ENCODE measurements at regions not wholly inside any gene's neighbourhood (a gene's known extent, or its start where the extent isn't known, plus 50 kb on each side); places are given as distances from the start of the nearest gene placed in this dataset.

GRCh38 chr7:152905949-152906348, 146.4 kb downstream of the ACTR3B start:
- TF ChIP-seq MXI1 (conservative IDR thresholded peaks at IDR 0.05; ENCODE audit: poor library complexity, severe bottlenecking) (no peak), CTCF (IDR thresholded peaks at IDR 0.05; ENCODE audit: poor library complexity, severe bottlenecking) (no peak), EP300 (conservative IDR thresholded peaks at IDR 0.05; ENCODE audit: poor library complexity, severe bottlenecking) (no peak), POLR2AphosphoS5 (IDR thresholded peaks at IDR 0.05) (no peak), EZH2 (IDR thresholded peaks at IDR 0.05; ENCODE audit: borderline replicate concordance, insufficient read depth, low read length, poor library complexity, severe bottlenecking) (no peak), SMC3 (conservative IDR thresholded peaks at IDR 0.05; ENCODE audit: poor library complexity) (no peak), REST (IDR thresholded peaks at IDR 0.05; ENCODE audit: borderline replicate concordance) (no peak), TAF1 (IDR thresholded peaks at IDR 0.05; ENCODE audit: low read depth) (no peak), RAD21 (conservative IDR thresholded peaks at IDR 0.05) (no peak)
- H2AFZ ChIP-seq (ENCODE audit: low read depth, low read length): no peak overlapping the region

GRCh38 chr7:152907042-152907761, 147.7 kb downstream of the ACTR3B start:
- Histone ChIP-seq H3F3A (ENCODE audit: insufficient read depth, low read length, poor library complexity, severe bottlenecking) (no peaks in the 10 kb centered on the region), H3K27me3 (ENCODE audit: insufficient read depth, low read depth, low read length) (no peaks in the 10 kb centered on the region), H3K9me2 (ENCODE audit: insufficient read depth, low read length) (no peaks in the 10 kb centered on the region), H3K79me2 (replicated peaks; ENCODE audit: insufficient read depth, low read length) (no peaks in the 10 kb centered on the region), H3K36me3 (ENCODE audit: insufficient read depth, low read length) (no peaks in the 10 kb centered on the region), H3K27ac (ENCODE audit: low read length) (no peak overlapping the region), H3K4me2 (ENCODE audit: low read length) (no peak overlapping the region), H2AFZ (ENCODE audit: low read depth, low read length) (no peak overlapping the region), H3K4me3 (ENCODE audit: low read length) (no peak overlapping the region), H3K9ac (ENCODE audit: low read length) (no peak overlapping the region), H3K9me3 (ENCODE audit: low read length) (no peaks in the 10 kb centered on the region), H4K20me1 (ENCODE audit: insufficient read depth) (no peaks in the 10 kb centered on the region)
- no peak for TF ChIP-seq TAF1 (IDR thresholded peaks at IDR 0.05; ENCODE audit: low read depth)
- TF ChIP-seq SMC3 (conservative IDR thresholded peaks at IDR 0.05; ENCODE audit: poor library complexity): no peak
- no peak for TF ChIP-seq EP300 (conservative IDR thresholded peaks at IDR 0.05; ENCODE audit: poor library complexity, severe bottlenecking)
- TF ChIP-seq EZH2 (IDR thresholded peaks at IDR 0.05; ENCODE audit: borderline replicate concordance, insufficient read depth, low read length, poor library complexity, severe bottlenecking): no peak
- TF ChIP-seq CTCF (IDR thresholded peaks at IDR 0.05; ENCODE audit: poor library complexity, severe bottlenecking): no peak
- TF ChIP-seq RAD21 (conservative IDR thresholded peaks at IDR 0.05): no peak
- TF ChIP-seq POLR2AphosphoS5 (IDR thresholded peaks at IDR 0.05): no peak
- TF ChIP-seq REST (IDR thresholded peaks at IDR 0.05; ENCODE audit: borderline replicate concordance): no peak
- no peak for TF ChIP-seq MXI1 (conservative IDR thresholded peaks at IDR 0.05; ENCODE audit: poor library complexity, severe bottlenecking)

More at GRCh38 chr7:152905949-152906348, 146.4 kb downstream of the ACTR3B start:
- Histone ChIP-seq H3K9ac (ENCODE audit: low read length) (no peak overlapping the region), H3K4me2 (ENCODE audit: low read length) (no peak overlapping the region), H3K79me2 (replicated peaks; ENCODE audit: insufficient read depth, low read length) (no peaks in the 10 kb centered on the region), H3K27me3 (ENCODE audit: insufficient read depth, low read depth, low read length) (no peaks in the 10 kb centered on the region), H4K20me1 (ENCODE audit: insufficient read depth) (no peaks in the 10 kb centered on the region), H3F3A (ENCODE audit: insufficient read depth, low read length, poor library complexity, severe bottlenecking) (no peaks in the 10 kb centered on the region), H3K27ac (ENCODE audit: low read length) (no peak overlapping the region), H3K9me3 (ENCODE audit: low read length) (no peaks in the 10 kb centered on the region), H3K4me3 (ENCODE audit: low read length) (no peak overlapping the region), H3K9me2 (ENCODE audit: insufficient read depth, low read length) (no peaks in the 10 kb centered on the region), H3K36me3 (ENCODE audit: insufficient read depth, low read length) (no peaks in the 10 kb centered on the region)
